ENCODE measurements at regions not wholly inside any gene's neighbourhood (a gene's known extent, or its start where the extent isn't known, plus 50 kb on each side); places are given as distances from the start of the nearest gene placed in this dataset.

DNA sequence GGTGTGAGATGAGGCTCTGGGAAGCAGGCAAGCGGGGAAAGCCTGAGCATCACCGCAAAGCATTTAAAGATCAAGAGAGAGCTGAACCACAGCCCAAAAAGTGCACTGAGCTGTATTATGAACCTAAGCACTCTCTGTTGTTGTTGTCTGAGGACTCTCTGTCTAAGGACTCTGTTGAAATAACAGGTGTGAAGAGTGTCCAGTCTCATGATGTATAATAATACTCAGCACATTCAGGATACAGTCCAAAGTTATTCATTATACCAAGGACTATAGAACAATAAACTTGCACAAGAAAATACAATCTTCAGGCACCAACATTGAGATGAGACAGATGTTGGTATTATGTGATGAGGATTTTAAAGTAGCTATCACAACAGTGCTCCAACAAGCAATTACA lies 71.8 kb upstream of the CTSV start:
- TF ChIP-seq, protein P1, sequence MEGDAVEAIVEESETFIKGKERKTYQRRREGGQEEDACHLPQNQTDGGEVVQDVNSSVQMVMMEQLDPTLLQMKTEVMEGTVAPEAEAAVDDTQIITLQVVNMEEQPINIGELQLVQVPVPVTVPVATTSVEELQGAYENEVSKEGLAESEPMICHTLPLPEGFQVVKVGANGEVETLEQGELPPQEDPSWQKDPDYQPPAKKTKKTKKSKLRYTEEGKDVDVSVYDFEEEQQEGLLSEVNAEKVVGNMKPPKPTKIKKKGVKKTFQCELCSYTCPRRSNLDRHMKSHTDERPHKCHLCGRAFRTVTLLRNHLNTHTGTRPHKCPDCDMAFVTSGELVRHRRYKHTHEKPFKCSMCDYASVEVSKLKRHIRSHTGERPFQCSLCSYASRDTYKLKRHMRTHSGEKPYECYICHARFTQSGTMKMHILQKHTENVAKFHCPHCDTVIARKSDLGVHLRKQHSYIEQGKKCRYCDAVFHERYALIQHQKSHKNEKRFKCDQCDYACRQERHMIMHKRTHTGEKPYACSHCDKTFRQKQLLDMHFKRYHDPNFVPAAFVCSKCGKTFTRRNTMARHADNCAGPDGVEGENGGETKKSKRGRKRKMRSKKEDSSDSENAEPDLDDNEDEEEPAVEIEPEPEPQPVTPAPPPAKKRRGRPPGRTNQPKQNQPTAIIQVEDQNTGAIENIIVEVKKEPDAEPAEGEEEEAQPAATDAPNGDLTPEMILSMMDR (conservative IDR thresholded peaks at IDR 0.05; ENCODE audit: low read depth, low read length): no peak
- no peak for TF ChIP-seq EZH2 (IDR thresholded peaks at IDR 0.05; ENCODE audit: low read length, unreplicated experiment)
- TF ChIP-seq EZH2phosphoT487 (IDR thresholded peaks at IDR 0.05; ENCODE audit: borderline replicate concordance, low read length): no peak
